DOHH2 (cell line): ENCODE measurements at regions not wholly inside any gene's neighbourhood (a gene's known extent, or its start where the extent isn't known, plus 50 kb on each side); places are given as distances from the start of the nearest gene placed in this dataset.

Source experiments
- H3F3A ChIP-seq: fragments of 200-600 bp; sonication (generic), shearing (Covaris generic); 2 replicates; pipeline ENCODE4 v1.6.0; 2016; ENCODE audit warnings: antibody characterized with exemption, mild to moderate bottlenecking; ENCODE audit not compliant: control insufficient read depth, insufficient read depth
- H3K27ac ChIP-seq: fragments of 200-600 bp; sonication (generic); 2 replicates; pipeline ENCODE4 v1.5.1; 2014; ENCODE audit warnings: low read depth, mild to moderate bottlenecking, low read length, moderate library complexity
- H3K27me3 ChIP-seq: fragments of 200-600 bp; sonication (generic); 2 replicates; pipeline ENCODE4 v1.6.1; 2014; ENCODE audit warnings: mild to moderate bottlenecking, low read length, mixed read lengths; ENCODE audit not compliant: control insufficient read depth
- H3K36me3 ChIP-seq: fragments of 200-600 bp; sonication (generic); 2 replicates; pipeline ENCODE4 v1.6.1; 2014; ENCODE audit warnings: mild to moderate bottlenecking, low read length, moderate library complexity, mixed read lengths; ENCODE audit not compliant: control insufficient read depth
- H3K4me1 ChIP-seq: fragments of 200-600 bp; sonication (generic); 2 replicates; pipeline ENCODE4 v1.6.1; 2014; ENCODE audit warnings: mild to moderate bottlenecking, low read length, mixed read lengths; ENCODE audit not compliant: control insufficient read depth
- H3K4me2 ChIP-seq: fragments of 200-600 bp; sonication (generic); 2 replicates; pipeline ENCODE4 v1.6.0; 2014; ENCODE audit warnings: mild to moderate bottlenecking, low read length, moderate library complexity
- H3K4me3 ChIP-seq: fragments of 200-600 bp; sonication (generic); 2 replicates; pipeline ENCODE4 v1.5.1; 2014; ENCODE audit warnings: mild to moderate bottlenecking, low read length, mixed read lengths
- H3K79me2 ChIP-seq: fragments of 200-600 bp; sonication (generic); 2 replicates; pipeline ENCODE4 v1.6.1; 2014; ENCODE audit warnings: mild to moderate bottlenecking, low read length, mixed read lengths; ENCODE audit not compliant: control insufficient read depth
- H3K9me2 ChIP-seq: fragments of 200-600 bp; sonication (generic); replicated peaks from 2 replicates; pipeline ENCODE4 v1.6.1; 2014; ENCODE audit warnings: mild to moderate bottlenecking, low read length, mixed read lengths; ENCODE audit not compliant: control insufficient read depth
- H3K9me3 ChIP-seq: fragments of 200-600 bp; sonication (generic); 2 replicates; pipeline ENCODE4 v1.6.1; 2014; ENCODE audit warnings: antibody characterized with exemption, low read length, mixed read lengths; ENCODE audit not compliant: control insufficient read depth, insufficient read depth
- H4K20me1 ChIP-seq: fragments of 200-600 bp; sonication (generic); 2 replicates; pipeline ENCODE4 v1.6.0; 2014; ENCODE audit warnings: low read depth, mild to moderate bottlenecking, antibody characterized with exemption, low read length, moderate library complexity; ENCODE audit not compliant: control insufficient read depth, insufficient read depth
- CTCF ChIP-seq: fragments of 200-600 bp; sonication (generic); IDR thresholded peaks from one replicate; pipeline ENCODE4 v1.5.1; 2014; ENCODE audit warnings: antibody characterized with exemption, mild to moderate bottlenecking, low read depth, low read length; ENCODE audit not compliant: poor library complexity, severe bottlenecking
- EZH2phosphoT487 ChIP-seq: fragments of 200-600 bp; sonication (generic); IDR thresholded peaks from 2 replicates; pipeline ENCODE4 v1.6.1; 2017; ENCODE audit warnings: borderline replicate concordance, mild to moderate bottlenecking, antibody characterized with exemption, low read length, moderate library complexity, mixed read lengths

- no peaks in the 10 kb centered on the region for H3K9me3 ChIP-seq
- H3K9me2 ChIP-seq, result no peaks in the 10 kb centered on the region; the same call in 1 of the 2 replicates
- no peak overlapping the region for H3K4me2 ChIP-seq
- no peak overlapping the region for H3K27ac ChIP-seq
- no peaks in the 10 kb centered on the region for H3K4me1 ChIP-seq
- no peaks in the 10 kb centered on the region for H3K36me3 ChIP-seq
- H4K20me1 ChIP-seq, result no peaks in the 10 kb centered on the region
- no peaks in the 10 kb centered on the region for H3K79me2 ChIP-seq
- no peak overlapping the region for H3K4me3 ChIP-seq
- peaks cover 12% of the 10 kb centered on the region for H3K27me3 ChIP-seq
- TF ChIP-seq EZH2phosphoT487 (no peak), CTCF (no peak)
- H3F3A ChIP-seq, result no peaks in the 10 kb centered on the region
Measured at GRCh38 chr6:156511570-156511969, 265.6 kb upstream of the ARID1B start.

- Histone ChIP-seq H3K36me3 (no peaks in the 10 kb centered on the region), H3K9me2 (no peaks in the 10 kb centered on the region; the same call in 1 of the 2 replicates), H3K9me3 (no peaks in the 10 kb centered on the region), H3K4me1 (no peaks in the 10 kb centered on the region), H4K20me1 (no peaks in the 10 kb centered on the region), H3K4me2 (no peak overlapping the region), H3K27ac (no peak overlapping the region), H3K79me2 (no peaks in the 10 kb centered on the region), H3K4me3 (no peak overlapping the region), H3K27me3 (peaks cover 12% of the 10 kb centered on the region), H3F3A (no peaks in the 10 kb centered on the region)
- TF ChIP-seq CTCF (no peak), EZH2phosphoT487 (no peak)
Measured at GRCh38 chr6:156511051-156511450, 266.1 kb upstream of the ARID1B start.

- no peak for TF ChIP-seq CTCF
- no peak for TF ChIP-seq EZH2phosphoT487
- Histone ChIP-seq H3K79me2 (no peaks in the 10 kb centered on the region), H3K27me3 (peaks cover 12% of the 10 kb centered on the region), H3K36me3 (no peaks in the 10 kb centered on the region), H3K4me1 (no peaks in the 10 kb centered on the region), H3F3A (no peaks in the 10 kb centered on the region), H3K27ac (no peak overlapping the region), H4K20me1 (no peaks in the 10 kb centered on the region), H3K4me2 (no peak overlapping the region), H3K4me3 (no peak overlapping the region), H3K9me3 (no peaks in the 10 kb centered on the region), H3K9me2 (no peaks in the 10 kb centered on the region; the same call in 1 of the 2 replicates)
Measured at GRCh38 chr6:156510242-156510641, 266.9 kb upstream of the ARID1B start.

- no peaks in the 10 kb centered on the region for H3K36me3 ChIP-seq
- no peaks in the 10 kb centered on the region for H3K79me2 ChIP-seq
- H4K20me1 ChIP-seq, result no peaks in the 10 kb centered on the region
- H3K9me2 ChIP-seq, result no peaks in the 10 kb centered on the region; the same call in 1 of the 2 replicates
- no peak overlapping the region for H3K4me3 ChIP-seq
- no peaks in the 10 kb centered on the region for H3K4me1 ChIP-seq
- TF ChIP-seq CTCF (no peak), EZH2phosphoT487 (no peak)
- no peaks in the 10 kb centered on the region for H3F3A ChIP-seq
- no peaks in the 10 kb centered on the region for H3K9me3 ChIP-seq
- no peak overlapping the region for H3K4me2 ChIP-seq
- peaks cover 12% of the 10 kb centered on the region for H3K27me3 ChIP-seq
- no peak overlapping the region for H3K27ac ChIP-seq
Measured at GRCh38 chr6:156509496-156509895, 267.7 kb upstream of the ARID1B start.
